Hematopoietic multipotent progenitor cell treated with erythropoietin and hydrocortisone succinate and interleukin-3 and kit ligand, for 4 days (in vitro differentiated cells): ENCODE measurements at regions not wholly inside any gene's neighbourhood (a gene's known extent, or its start where the extent isn't known, plus 50 kb on each side); places are given as distances from the start of the nearest gene placed in this dataset.
"Not testable (repeated sequence)": the region's sequence is repeated elsewhere in the genome, so short reads cannot be mapped to it uniquely, and the experiment has no call there.

Experiments
- DNase-seq: peaks from one replicate; pipeline ENCODE4 v3.0.0-alpha.2; 2015

- DNase-seq = no peak
Observed at GRCh38 chr5:87589587-87589986, 176.9 kb upstream of the CCNH start.

GRCh38 chr5:87588316-87588715, 175.6 kb upstream of the CCNH start:
- no peak for DNase-seq

- not testable (repeated sequence) for DNase-seq
Observed at GRCh38 chr5:87583704-87584103, 171.0 kb upstream of the CCNH start.

- no peak for DNase-seq
Observed at GRCh38 chr5:87582149-87582548, 169.4 kb upstream of the CCNH start.

GRCh38 chr5:87581661-87582060, 168.9 kb upstream of the CCNH start:
- DNase-seq = no peak

- no peak for DNase-seq
Observed at GRCh38 chr5:87579678-87580077, 166.9 kb upstream of the CCNH start.

GRCh38 chr5:87576867-87577266, 164.1 kb upstream of the CCNH start:
- no peak for DNase-seq

GRCh38 chr5:87576306-87576705, 163.6 kb upstream of the CCNH start:
- DNase-seq = not testable (repeated sequence)

GRCh38 chr5:87574106-87574505, 161.4 kb upstream of the CCNH start:
- no peak for DNase-seq

- DNase-seq = no peak
Observed at GRCh38 chr5:87572611-87573010, 159.9 kb upstream of the CCNH start.

GRCh38 chr5:87572090-87572489, 159.4 kb upstream of the CCNH start:
- DNase-seq = no peak

GRCh38 chr5:87570366-87570765, 157.6 kb upstream of the CCNH start:
- DNase-seq = no peak

- no peak for DNase-seq
Observed at GRCh38 chr5:87562068-87562467, 149.3 kb upstream of the CCNH start.

- DNase-seq = no peak
Observed at GRCh38 chr5:87560528-87560927, 147.8 kb upstream of the CCNH start.

- DNase-seq = no peak
Observed at GRCh38 chr5:87551911-87552310, 139.2 kb upstream of the CCNH start.

- no peak for DNase-seq
Observed at GRCh38 chr5:87541676-87542075, 128.9 kb upstream of the CCNH start.

GRCh38 chr5:87541033-87541432, 128.3 kb upstream of the CCNH start:
- peak; percentile 30 for DNase-seq

- DNase-seq = no peak
Observed at GRCh38 chr5:87539839-87540238, 127.1 kb upstream of the CCNH start.

- DNase-seq = no peak
Observed at GRCh38 chr5:87536365-87536764, 123.6 kb upstream of the CCNH start.

- no peak for DNase-seq
Observed at GRCh38 chr5:87535706-87536105, 123.0 kb upstream of the CCNH start.

GRCh38 chr5:87529486-87530076, 116.9 kb upstream of the CCNH start:
- DNase-seq = no peak

GRCh38 chr5:87526131-87526530, 113.4 kb upstream of the CCNH start:
- no peak for DNase-seq

- peak; percentile 2 for DNase-seq
Observed at GRCh38 chr5:87524217-87524616, 111.5 kb upstream of the CCNH start.

GRCh38 chr5:87511778-87512177, 99.0 kb upstream of the CCNH start:
- not testable (repeated sequence) for DNase-seq

GRCh38 chr5:87503004-87503403, 90.3 kb upstream of the CCNH start:
- DNase-seq = no peak
